ENCODE measurements at regions not wholly inside any gene's neighbourhood (a gene's known extent, or its start where the extent isn't known, plus 50 kb on each side); places are given as distances from the start of the nearest gene placed in this dataset.

DNA sequence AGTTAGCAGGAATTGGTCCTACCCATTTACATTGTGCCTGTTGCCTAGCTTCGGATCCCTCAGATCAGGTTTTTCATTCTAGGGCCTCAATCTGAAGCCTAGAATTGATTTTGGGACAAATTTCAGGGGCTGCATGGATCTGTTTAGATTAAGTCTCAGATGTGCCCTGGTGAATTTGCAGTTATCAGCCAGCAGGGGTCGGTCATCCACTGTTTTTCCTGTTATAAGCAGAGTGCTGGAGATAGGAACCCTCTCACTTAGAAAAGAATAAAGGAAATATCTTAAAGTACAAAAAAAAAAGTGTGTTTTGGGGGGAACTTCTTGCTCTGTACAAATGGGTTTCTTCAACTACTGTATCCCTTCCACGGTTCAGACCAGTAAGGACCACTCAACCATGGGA, 212.5 kb downstream of the BCHE start:
- TF ChIP-seq, protein P1, sequence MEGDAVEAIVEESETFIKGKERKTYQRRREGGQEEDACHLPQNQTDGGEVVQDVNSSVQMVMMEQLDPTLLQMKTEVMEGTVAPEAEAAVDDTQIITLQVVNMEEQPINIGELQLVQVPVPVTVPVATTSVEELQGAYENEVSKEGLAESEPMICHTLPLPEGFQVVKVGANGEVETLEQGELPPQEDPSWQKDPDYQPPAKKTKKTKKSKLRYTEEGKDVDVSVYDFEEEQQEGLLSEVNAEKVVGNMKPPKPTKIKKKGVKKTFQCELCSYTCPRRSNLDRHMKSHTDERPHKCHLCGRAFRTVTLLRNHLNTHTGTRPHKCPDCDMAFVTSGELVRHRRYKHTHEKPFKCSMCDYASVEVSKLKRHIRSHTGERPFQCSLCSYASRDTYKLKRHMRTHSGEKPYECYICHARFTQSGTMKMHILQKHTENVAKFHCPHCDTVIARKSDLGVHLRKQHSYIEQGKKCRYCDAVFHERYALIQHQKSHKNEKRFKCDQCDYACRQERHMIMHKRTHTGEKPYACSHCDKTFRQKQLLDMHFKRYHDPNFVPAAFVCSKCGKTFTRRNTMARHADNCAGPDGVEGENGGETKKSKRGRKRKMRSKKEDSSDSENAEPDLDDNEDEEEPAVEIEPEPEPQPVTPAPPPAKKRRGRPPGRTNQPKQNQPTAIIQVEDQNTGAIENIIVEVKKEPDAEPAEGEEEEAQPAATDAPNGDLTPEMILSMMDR (IDR thresholded peaks at IDR 0.05) = no peak
- TF ChIP-seq POLR2AphosphoS5 (IDR thresholded peaks at IDR 0.05) (no peak), POLR2A (IDR thresholded peaks at IDR 0.05) (no peak)

All from prostate gland (tissue), 2 donors.